SHP77 (cell line): ENCODE measurements at regions not wholly inside any gene's neighbourhood (a gene's known extent, or its start where the extent isn't known, plus 50 kb on each side); places are given as distances from the start of the nearest gene placed in this dataset.
"Not testable (repeated sequence)": the region's sequence is repeated elsewhere in the genome, so short reads cannot be mapped to it uniquely, and the experiment has no call there.

ENCODE experiments used
- DNase-seq, 2 experiments: peaks; one replicate each; lab custom pipeline; 2025; lab: John Stamatoyannopoulos, UW

GRCh38 chr11:116373104-116373944 lies 399.5 kb downstream of the BUD13 start:
- DNase-seq, result no peak

GRCh38 chr11:116371146-116371545 lies 401.6 kb downstream of the BUD13 start:
- no peak for DNase-seq

DNA sequence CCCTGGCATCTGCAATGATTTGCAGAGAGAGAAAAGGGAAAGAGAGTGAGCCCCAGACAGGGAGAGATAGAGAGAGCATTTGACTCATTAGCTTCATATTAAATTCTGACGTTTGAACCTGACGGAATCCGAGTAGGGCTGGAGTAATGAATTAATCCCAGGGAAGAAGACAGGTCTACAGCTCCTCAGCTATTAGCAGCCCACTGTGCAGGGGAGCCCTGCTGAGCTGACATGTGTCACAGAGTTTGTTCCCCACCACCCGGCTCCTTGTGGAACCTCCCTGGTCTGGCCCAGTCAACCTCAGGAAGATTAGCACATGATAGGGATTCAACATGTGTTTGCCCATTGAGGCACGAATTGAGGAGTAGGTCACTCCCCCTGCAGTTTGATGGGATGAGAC lies 404.0 kb downstream of the BUD13 start:
- DNase-seq, result no peak

- DNase-seq, result no peak
Observed at GRCh38 chr11:116366980-116367645, 405.7 kb downstream of the BUD13 start.

DNA sequence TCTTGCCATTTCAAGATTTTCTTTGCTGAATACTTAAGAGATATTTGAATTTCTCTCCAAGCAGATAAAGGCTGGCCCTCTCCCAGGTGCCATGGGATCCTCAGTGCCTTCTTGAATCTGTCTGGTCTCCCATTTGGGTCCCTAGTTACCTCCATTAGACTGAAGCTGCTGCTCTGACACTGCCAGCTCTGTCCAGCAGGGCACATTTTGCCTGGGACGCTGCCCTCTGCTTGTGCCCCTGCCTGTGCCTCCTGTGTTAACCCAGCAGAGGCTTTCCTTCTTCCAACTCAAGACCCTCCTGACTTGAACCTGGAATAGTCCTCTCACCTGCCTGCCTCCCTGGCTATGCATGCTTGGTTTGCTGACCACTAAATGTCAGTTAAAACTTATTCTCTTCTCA lies 406.3 kb downstream of the BUD13 start:
- DNase-seq, result no peak

- DNase-seq, result not testable (repeated sequence)
Observed at GRCh38 chr11:116364925-116365324, 407.9 kb downstream of the BUD13 start.

- no peak for DNase-seq
Observed at GRCh38 chr11:116364348-116364747, 408.4 kb downstream of the BUD13 start.

GRCh38 chr11:116360221-116360941 lies 412.4 kb downstream of the BUD13 start:
- no peak for DNase-seq

- no peak for DNase-seq
Observed at GRCh38 chr11:116357784-116358544, 414.8 kb downstream of the BUD13 start.

- no peak for DNase-seq
Observed at GRCh38 chr11:116356451-116356850, 416.3 kb downstream of the BUD13 start.

GRCh38 chr11:116355104-116355503 lies 417.7 kb downstream of the BUD13 start:
- no peak for DNase-seq

- DNase-seq, result no peak
Observed at GRCh38 chr11:116353589-116353988, 419.2 kb downstream of the BUD13 start.

- DNase-seq, result no peak
Observed at GRCh38 chr11:116352881-116353280, 419.9 kb downstream of the BUD13 start.

DNA sequence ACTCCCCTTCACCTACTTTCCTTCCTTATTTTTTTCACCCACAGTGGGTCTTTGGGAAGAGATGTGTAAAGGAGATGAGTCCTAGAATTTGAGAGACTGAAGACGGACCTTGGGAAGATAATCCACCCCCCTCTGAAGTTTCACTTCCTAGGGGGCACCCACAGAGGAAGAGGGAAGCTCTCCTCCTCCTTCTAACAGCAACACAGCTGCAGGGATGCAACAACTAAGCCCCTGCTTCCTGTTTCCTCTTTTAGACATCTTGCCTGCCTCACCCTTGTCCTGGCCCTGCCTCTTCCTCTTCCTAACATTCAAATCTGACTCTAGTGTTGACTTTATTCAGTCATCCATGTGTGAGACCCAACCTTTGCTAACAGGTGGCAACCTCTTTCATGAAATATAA lies 424.6 kb downstream of the BUD13 start:
- no peak for DNase-seq

GRCh38 chr11:116345575-116345974 lies 427.2 kb downstream of the BUD13 start:
- no peak for DNase-seq

GRCh38 chr11:116344601-116345000 lies 428.2 kb downstream of the BUD13 start:
- no peak for DNase-seq

- DNase-seq, result no peak
Observed at GRCh38 chr11:116343270-116343669, 429.5 kb downstream of the BUD13 start.

GRCh38 chr11:116342148-116342547 lies 430.6 kb downstream of the BUD13 start:
- DNase-seq, result no peak

DNA sequence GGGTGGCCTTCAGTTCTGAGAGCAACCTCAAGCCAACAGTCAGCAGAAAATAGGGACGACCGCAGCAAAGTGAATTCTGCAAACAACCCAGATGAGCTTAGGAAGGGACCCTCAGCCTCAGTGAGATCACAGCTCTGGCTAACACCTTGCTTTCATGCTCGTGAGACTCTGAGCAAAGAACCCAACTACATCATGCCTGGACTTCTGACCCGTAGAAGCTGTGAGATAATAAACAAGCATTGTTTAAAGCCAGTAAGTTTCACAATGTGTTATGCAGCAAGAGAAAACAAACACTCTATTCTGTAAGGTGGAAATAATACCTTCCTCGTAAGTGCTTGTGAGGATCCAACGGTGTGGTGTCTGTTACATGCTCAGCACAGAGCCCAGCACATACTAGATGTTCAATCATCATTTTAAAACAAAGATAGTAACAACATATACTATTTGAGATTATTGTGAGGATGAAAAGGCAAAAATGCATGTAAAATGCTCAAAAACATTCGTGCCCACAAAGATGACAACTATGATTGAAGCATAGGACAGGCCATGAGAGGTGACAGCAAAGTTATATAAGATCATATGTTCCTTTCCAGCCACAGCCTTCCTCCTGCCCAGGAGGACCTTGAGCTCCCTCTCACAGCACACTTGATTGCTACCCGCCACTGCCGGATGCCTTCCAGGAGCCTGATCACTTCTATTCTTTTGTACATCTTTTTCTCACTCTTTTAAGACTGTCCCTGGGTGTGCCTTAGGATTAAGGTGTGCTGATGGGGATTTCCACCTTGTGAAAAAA lies 433.3 kb downstream of the BUD13 start:
- DNase-seq, result no peak

- DNase-seq, result not testable (repeated sequence)
Observed at GRCh38 chr11:116338500-116338899, 434.3 kb downstream of the BUD13 start.

GRCh38 chr11:116336540-116336939 lies 436.2 kb downstream of the BUD13 start:
- no peak for DNase-seq
